Pancreas (tissue), 10 donors: ENCODE measurements at regions not wholly inside any gene's neighbourhood (a gene's known extent, or its start where the extent isn't known, plus 50 kb on each side); places are given as distances from the start of the nearest gene placed in this dataset.

Source experiments
- ATAC-seq, 4 donors: fragments of 200-7000 bp; cut with Tn5 transposase; one replicate each; pipeline versions ENCODE4 v1.8.0 to v1.9.1; 2020; ENCODE audit warnings: mild to moderate bottlenecking in 4 of 4, moderate library complexity in 4 of 4
- DNase-seq, 6 donors: peaks; one replicate each; pipeline ENCODE4 v3.0.0-alpha.2; 2020
- FAIRE-seq: peaks from 2 replicates; lab custom pipeline; 2012; peaks lifted over from hg19 to GRCh38; lab: Jason Lieb, UNC
- H3K27ac ChIP-seq, 4 donors: fragments of 200-600 bp; sonication (generic); 1 replicate in 3 of 4; 2 replicates in 1 of 4; pipeline versions ENCODE4 v1.5.0 to v1.8.0; 2020
- H3K27me3 ChIP-seq, 4 donors: fragments of 200-600 bp; one replicate each; pipeline ENCODE4 v1.8.0; 2021
- H3K36me3 ChIP-seq, 3 donors: fragments of 200-600 bp; sonication (generic) in 1 of 3; one replicate each; pipeline versions ENCODE4 v1.5.0 to v1.8.0; 2020 to 2021
- H3K4me1 ChIP-seq, 3 donors: fragments of 200-600 bp; one replicate each; pipeline ENCODE4 v1.8.0; 2021
- H3K4me3 ChIP-seq, 4 donors: fragments of 200-600 bp; sonication (generic) in 2 of 4; one replicate each; pipeline versions ENCODE4 v1.5.0 to v1.8.0; 2020 to 2021
- H3K9me3 ChIP-seq, 4 donors: fragments of 200-600 bp; one replicate each; pipeline ENCODE4 v1.8.0; 2021
- CTCF ChIP-seq, 4 donors: fragments of 200-600 bp; sonication (generic) in 3 of 4; IDR thresholded peaks; one replicate each; pipeline versions ENCODE4 v1.5.0 to v1.8.0; 2021; ENCODE audit warnings: antibody characterized with exemption in 4 of 4
- WGBS, 2 donors: extraction: QIAGEN DNeasy Blood & Tissue Kit; methylation state at CpG; one replicate each; pipeline ENCODE4 v1.1.7; 2013; 5-methylcytosine and 5-hydroxymethylcytosine counted together
- intact Hi-C, 3 donors: fragments of 100-400 bp; cut with DNase I; formaldehyde crosslinking; loops; one replicate each; pipeline versions ENCODE4 v1.11.1 to v1.14.2; 2022
- donor health status: healthy with polysubstance abuse.
- donor health status: DM: no; HTN: no; CAD: no; lungs with moderate emphysema.
- donor health status: DM: no; HTN: no; CAD: no.
- donor health status: control.
- donor health status: control.
- donor health status: Bipolar disorder and iron deficiency.
- donor health status: DM: yes; HTN: yes; CAD: no.
- donor health status: DM: no; HTN: no; CAD: no.
- donor health status: DM: no; HTN: no; CAD: no.
- donor health status: DM: yes; HTN: yes; CAD: no.

- TF ChIP-seq CTCF (IDR thresholded peaks at IDR 0.05): no peak
- WGBS, 2 donors: 83 to 88% methylated on average over 9 of the region's 9 CpGs
- Histone ChIP-seq H3K9me3 (no peaks in the 10 kb centered on the region), H3K4me1 (no peaks in the 10 kb centered on the region), H3K27me3 (no peaks in the 10 kb centered on the region), H3K27ac (no peak overlapping the region), H3K4me3 (no peak overlapping the region), H3K36me3 (no peaks in the 10 kb centered on the region)
- intact Hi-C loops: no loop called here
- ATAC-seq (no peak), DNase-seq (no peak), FAIRE-seq (no peak)
Measured at GRCh38 chr22:26786398-26786797, 129.0 kb downstream of the MIAT start.

- H3K27ac ChIP-seq: no peak overlapping the region
- H3K36me3 ChIP-seq: no peaks in the 10 kb centered on the region
- TF ChIP-seq CTCF (IDR thresholded peaks at IDR 0.05): no peak
- intact Hi-C loops: no loop called here
- no peaks in the 10 kb centered on the region for H3K27me3 ChIP-seq
- no peaks in the 10 kb centered on the region for H3K4me1 ChIP-seq
- H3K9me3 ChIP-seq: no peaks in the 10 kb centered on the region
- H3K4me3 ChIP-seq: no peak overlapping the region
- WGBS, 2 donors: 90 to 92% methylated on average over 6 of the region's 6 CpGs
- ATAC-seq: no peak
- no peak for FAIRE-seq
- DNase-seq: no peak
Measured at GRCh38 chr22:26789951-26790350, 132.6 kb downstream of the MIAT start.

- H3K27me3 ChIP-seq: no peaks in the 10 kb centered on the region
- no peaks in the 10 kb centered on the region for H3K4me1 ChIP-seq
- WGBS, 2 donors: 94 to 98% methylated on average over 8 of the region's 8 CpGs
- no peak for FAIRE-seq
- no peak overlapping the region for H3K4me3 ChIP-seq
- TF ChIP-seq CTCF (IDR thresholded peaks at IDR 0.05): no peak
- intact Hi-C loops: no loop called here
- H3K36me3 ChIP-seq: no peaks in the 10 kb centered on the region
- no peaks in the 10 kb centered on the region for H3K9me3 ChIP-seq
- H3K27ac ChIP-seq: no peak overlapping the region
- no peak for DNase-seq
- no peak for ATAC-seq
Measured at GRCh38 chr22:26792522-26792921, 135.1 kb downstream of the MIAT start.

- DNase-seq (no peak), FAIRE-seq (no peak), ATAC-seq (no peak)
- no peaks in the 10 kb centered on the region for H3K9me3 ChIP-seq
- H3K36me3 ChIP-seq: no peaks in the 10 kb centered on the region
- intact Hi-C loops: no loop called here
- 95% methylated on average over 12 of the region's 12 CpGs for WGBS, 2 donors
- no peak overlapping the region for H3K4me3 ChIP-seq
- no peaks in the 10 kb centered on the region for H3K27me3 ChIP-seq
- H3K4me1 ChIP-seq: no peaks in the 10 kb centered on the region
- TF ChIP-seq CTCF (IDR thresholded peaks at IDR 0.05): no peak
- no peak overlapping the region for H3K27ac ChIP-seq
Measured at GRCh38 chr22:26796785-26797184, 139.4 kb downstream of the MIAT start.

- Histone ChIP-seq H3K4me3 (no peak overlapping the region), H3K36me3 (no peaks in the 10 kb centered on the region), H3K27ac (no peak overlapping the region), H3K9me3 (no peaks in the 10 kb centered on the region), H3K4me1 (no peaks in the 10 kb centered on the region), H3K27me3 (no peaks in the 10 kb centered on the region)
- FAIRE-seq (no peak), DNase-seq (no peak), ATAC-seq (no peak)
- no peak for TF ChIP-seq CTCF (IDR thresholded peaks at IDR 0.05)
- intact Hi-C loops: no loop called here
- WGBS, 2 donors: 97% methylated on average over 8 of the region's 8 CpGs
Measured at GRCh38 chr22:26797910-26798309, 140.5 kb downstream of the MIAT start.
